ENCODE measurements at regions not wholly inside any gene's neighbourhood (a gene's known extent, or its start where the extent isn't known, plus 50 kb on each side); places are given as distances from the start of the nearest gene placed in this dataset.

GRCh38 chr17:36748272-36748671, 146.9 kb downstream of the MRM1 start:
- H3K79me2 ChIP-seq (ENCODE audit: control insufficient read depth in 1 of 2, insufficient read depth in 2 of 2, low read length in 2 of 2): no peaks in the 10 kb centered on the region
- no peak overlapping the region for H2BK5ac ChIP-seq (ENCODE audit: low read depth, low read length)
- no peak overlapping the region for H3K18ac ChIP-seq (ENCODE audit: extremely low read depth, low read length)
- 0 out of 7 replicates have a peak, but pooled peaks cover 0 to 2% (median 0%) of the 10 kb centered on the region in 4 experiments for H3K4me1 ChIP-seq (replicated peaks in 1 of 4; ENCODE audit: control insufficient read depth in 3 of 4, insufficient read depth in 4 of 4, low read length in 3 of 4)
- no peaks in the 10 kb centered on the region for H3K79me1 ChIP-seq (ENCODE audit: low read depth, low read length)
- no peak overlapping the region for H3K23ac ChIP-seq (ENCODE audit: insufficient read length)
- H3K27me3 ChIP-seq (replicated peaks in 1 of 4; ENCODE audit: control insufficient read depth in 3 of 4, extremely low read depth in 1 of 4, insufficient read depth in 3 of 4, low read length in 3 of 4): no peaks in the 10 kb centered on the region; a peak in 1 of 7 replicates
- TF ChIP-seq RAD21 (IDR thresholded peaks at IDR 0.05 in 1 of 2, conservative IDR thresholded peaks at IDR 0.05 in 1 of 2; ENCODE audit: low read depth in 2 of 2, low read length in 2 of 2): no peak
- no peak for TF ChIP-seq EZH2 (IDR thresholded peaks at IDR 0.05; ENCODE audit: low read depth, low read length, severe bottlenecking)
- TF ChIP-seq KDM5A (IDR thresholded peaks at IDR 0.05; ENCODE audit: low read length): no peak
- no peak for TF ChIP-seq PHF8 (conservative IDR thresholded peaks at IDR 0.05; ENCODE audit: low read depth, low read length)
- no peak for TF ChIP-seq CHD1 (IDR thresholded peaks at IDR 0.05; ENCODE audit: low read depth, low read length)
- no peak for TF ChIP-seq CEBPB (IDR thresholded peaks at IDR 0.05; ENCODE audit: low read depth, low read length)
- no peak for TF ChIP-seq CTBP2 (IDR thresholded peaks at IDR 0.05; ENCODE audit: borderline replicate concordance, insufficient read depth, insufficient read length, low read length)
- H3K9me3 ChIP-seq (ENCODE audit: insufficient read depth in 2 of 2, low read depth in 1 of 2, low read length in 1 of 2): no peaks in the 10 kb centered on the region
- 77% methylated on average over 10 of the region's 10 CpGs; no CpG with 5 or more reads in 1 of the 2 experiments for WGBS, 2 experiments (ENCODE audit: extremely low coverage in 1 of 2, insufficient coverage in 1 of 2, insufficient read length in 1 of 2, insufficient replicate concordance in 2 of 2, low coverage in 1 of 2, low lambda C conversion rate in 2 of 2, missing lambda C conversion rate in 1 of 2)
- no peak overlapping the region for H3K27ac ChIP-seq (ENCODE audit: low read depth, low read length)
- no peak overlapping the region for H3K4me2 ChIP-seq (ENCODE audit: insufficient read depth in 1 of 2, low read depth in 2 of 2, low read length in 2 of 2)
- ChIA-PET POLR2A (ENCODE audit: partially characterized antibody) (interaction anchor here (1.1 kb wide), 2 partner anchors 26 to 144 kb away, joined by 3 to 4 read pairs; no protein-coding TSS in a partner anchor), CTCF (ENCODE audit: partially characterized antibody) (interaction anchor here (0.7 to 1.5 kb wide), 6 partner anchors 9 to 190 kb away, joined by 3 to 6 read pairs (median 3); no protein-coding TSS in a partner anchor)
- H4K5ac ChIP-seq (ENCODE audit: insufficient read length, low read depth, low read length): no peak overlapping the region
- H3K9ac ChIP-seq (replicated peaks in 1 of 4; ENCODE audit: extremely low read depth in 1 of 4, low read depth in 3 of 4, low read length in 3 of 4): no peak overlapping the region
- H3K23me2 ChIP-seq (ENCODE audit: low read depth, low read length): no peaks in the 10 kb centered on the region
- no peak overlapping the region for H2AK5ac ChIP-seq (ENCODE audit: low read depth, low read length)
- no peaks in the 10 kb centered on the region for H3K36me3 ChIP-seq (ENCODE audit: control insufficient read depth in 2 of 4, insufficient read depth in 4 of 4, low read length in 3 of 4)
- H2AFZ ChIP-seq (ENCODE audit: low read length): no peak overlapping the region
- no peaks in the 10 kb centered on the region for H4K20me1 ChIP-seq (replicated peaks in 1 of 2; ENCODE audit: control insufficient read depth in 1 of 2, insufficient read depth in 2 of 2, low read length in 2 of 2)
- no peak overlapping the region for H2BK20ac ChIP-seq (ENCODE audit: low read length)
- 0 out of 2 replicates have a peak overlapping the region, but pooled peaks have one; percentile 29 for H2BK15ac ChIP-seq (ENCODE audit: low read length)
- no peak for DNase-seq (ENCODE audit: low read depth in 1 of 2, low spot score in 2 of 2)
- no peak overlapping the region for H3K14ac ChIP-seq (ENCODE audit: insufficient read length)
- no peak overlapping the region for H3K4me3 ChIP-seq (ENCODE audit: extremely low read depth in 1 of 4, insufficient read depth in 2 of 4, low read depth in 3 of 4, low read length in 4 of 4)
- no peak overlapping the region for H3K56ac ChIP-seq (replicated peaks; ENCODE audit: insufficient read length, low read depth, low read length)
- no peak overlapping the region for H4K8ac ChIP-seq (ENCODE audit: extremely low read depth, insufficient read depth, low read length)
- no peak overlapping the region for H4K91ac ChIP-seq (replicated peaks; ENCODE audit: insufficient read length, low read length)
- no peak for FAIRE-seq
- no peak overlapping the region for H3K4ac ChIP-seq (replicated peaks; ENCODE audit: insufficient read length, low read depth, low read length)
- no peak overlapping the region for H2BK12ac ChIP-seq (ENCODE audit: low read depth, low read length)
- no peak overlapping the region for H2BK120ac ChIP-seq (replicated peaks; ENCODE audit: low read depth, low read length)
